NCI-H1092 treated with DMSO at 0.1 percent for 48 hours (cell line): ENCODE measurements at regions not wholly inside any gene's neighbourhood (a gene's known extent, or its start where the extent isn't known, plus 50 kb on each side); places are given as distances from the start of the nearest gene placed in this dataset.
A peak's percentile ranks its signal among the peaks of the same experiment; 100 is the strongest.
"Not testable (repeated sequence)": the region's sequence is repeated elsewhere in the genome, so short reads cannot be mapped to it uniquely, and the experiment has no call there.

ENCODE experiments used
- DNase-seq: peaks from one replicate; lab custom pipeline; 2025; lab: John Stamatoyannopoulos, UW

- no peak for DNase-seq
Measured at GRCh38 chr13:80074811-80075210, 266.1 kb downstream of the SPRY2 start.

- no peak for DNase-seq
Measured at GRCh38 chr13:80074143-80074752, 266.7 kb downstream of the SPRY2 start.

- DNase-seq: no peak
Measured at GRCh38 chr13:80072231-80072630, 268.7 kb downstream of the SPRY2 start.

DNA sequence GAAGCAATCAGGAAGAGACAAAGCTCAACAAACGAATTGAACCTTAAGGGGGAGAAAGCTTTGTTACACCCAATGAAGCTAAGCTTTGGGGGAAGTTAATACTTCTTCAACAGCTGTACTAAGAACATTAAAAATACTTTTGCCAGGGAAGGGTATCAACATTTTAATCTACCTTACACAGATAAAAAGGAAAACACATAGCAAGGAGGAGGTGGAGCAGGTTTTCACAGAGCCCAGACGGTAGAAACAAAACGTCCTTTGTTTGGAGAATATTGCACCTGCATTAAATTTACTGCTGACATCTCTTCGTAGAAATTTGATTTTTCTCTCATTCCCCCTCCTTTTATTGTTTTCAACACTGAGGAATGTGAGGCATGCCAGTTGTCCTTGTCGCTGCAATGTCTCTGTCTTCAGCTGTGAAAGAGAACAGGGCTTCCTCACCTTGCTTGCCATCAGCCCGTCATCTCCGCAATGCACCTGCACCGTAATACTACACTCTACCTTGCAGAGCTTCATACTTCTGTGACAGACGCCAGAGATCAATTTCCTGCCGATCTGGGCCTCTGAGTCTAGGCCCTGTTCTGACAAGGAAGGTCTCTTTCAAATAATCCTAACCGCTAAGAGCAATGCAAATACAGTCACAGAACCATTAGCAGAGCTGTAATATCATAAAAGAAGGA, 270.8 kb downstream of the SPRY2 start:
- peak; percentile 23 for DNase-seq

- DNase-seq: no peak
Measured at GRCh38 chr13:80069374-80069773, 271.6 kb downstream of the SPRY2 start.

DNA sequence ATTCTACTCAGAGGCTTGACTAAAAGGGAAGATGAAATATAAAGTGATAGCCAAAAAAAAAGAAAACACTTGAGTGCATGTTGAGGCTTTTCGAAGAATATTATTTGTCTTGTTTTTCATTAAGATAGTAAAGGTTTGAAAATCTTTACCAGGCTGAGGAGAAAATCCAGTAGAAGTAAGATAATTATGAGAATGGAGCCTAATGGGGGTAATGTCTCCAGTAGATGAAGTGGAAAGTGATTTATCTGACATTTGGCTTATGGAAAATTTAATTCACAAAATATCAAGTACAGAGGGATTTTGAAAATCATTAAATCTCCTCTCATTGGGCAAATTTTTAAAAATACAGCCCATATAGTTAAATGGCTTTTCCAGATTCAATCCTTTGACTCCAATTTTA, 274.9 kb downstream of the SPRY2 start:
- no peak for DNase-seq

DNA sequence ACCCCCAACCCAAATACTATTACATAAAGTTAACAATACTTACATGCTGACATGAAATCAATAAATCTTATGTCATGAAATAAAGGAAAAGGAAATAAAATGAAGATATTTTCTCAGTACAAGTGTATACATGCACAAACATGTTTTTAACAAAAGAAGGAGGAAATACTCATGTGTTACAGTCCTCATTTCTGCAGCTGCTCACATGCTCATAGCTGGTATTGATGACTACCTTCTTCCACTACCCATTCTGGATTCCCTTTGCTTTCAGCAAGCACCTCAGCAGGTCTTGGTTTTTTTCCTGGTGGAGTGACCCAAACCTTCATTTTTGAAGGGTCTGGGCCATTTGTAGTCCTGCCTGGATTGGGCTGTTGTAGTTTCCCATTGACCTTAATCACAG, 278.5 kb downstream of the SPRY2 start:
- not testable (repeated sequence) for DNase-seq

GRCh38 chr13:80059789-80060188, 281.1 kb downstream of the SPRY2 start:
- DNase-seq: no peak

DNA sequence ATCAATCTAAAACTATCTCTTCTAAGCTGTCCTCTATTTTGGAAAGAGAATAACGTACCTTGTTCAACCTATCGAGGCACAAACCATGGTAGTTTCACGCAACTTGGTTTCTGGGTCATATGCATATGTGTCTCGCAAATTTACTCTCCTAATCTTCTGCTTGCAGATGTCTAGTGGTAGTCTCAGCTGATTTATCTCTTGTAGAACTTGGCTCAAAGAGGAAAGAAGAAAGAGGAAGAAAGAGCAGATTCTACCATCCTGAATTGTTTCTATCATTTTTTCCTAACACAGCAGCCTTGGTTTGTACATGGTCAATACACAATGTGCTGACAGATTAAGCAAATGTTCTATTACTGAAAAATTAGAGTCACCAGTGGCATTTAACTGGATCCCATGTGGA, 282.3 kb downstream of the SPRY2 start:
- DNase-seq: no peak

DNA sequence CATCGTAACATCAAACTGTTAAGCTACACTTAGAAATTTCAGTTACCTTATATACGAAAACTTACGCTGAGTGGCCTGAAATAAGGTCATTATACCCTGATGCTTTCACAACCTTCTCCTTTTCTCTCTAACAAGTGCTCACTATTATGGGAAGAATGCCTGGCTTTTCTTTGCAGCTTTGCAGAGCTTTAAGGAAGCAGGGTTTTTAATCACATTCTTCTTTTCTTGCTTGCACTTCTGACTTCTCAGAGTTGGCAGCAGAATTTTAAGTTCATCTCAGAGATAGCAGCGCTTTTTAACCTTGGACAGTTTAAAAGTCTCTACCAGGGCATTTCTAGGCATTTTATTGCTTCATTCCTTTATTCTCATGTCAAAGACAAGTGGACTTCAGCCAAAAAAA, 285.1 kb downstream of the SPRY2 start:
- no peak for DNase-seq

- no peak for DNase-seq
Measured at GRCh38 chr13:80054806-80055205, 286.1 kb downstream of the SPRY2 start.

DNA sequence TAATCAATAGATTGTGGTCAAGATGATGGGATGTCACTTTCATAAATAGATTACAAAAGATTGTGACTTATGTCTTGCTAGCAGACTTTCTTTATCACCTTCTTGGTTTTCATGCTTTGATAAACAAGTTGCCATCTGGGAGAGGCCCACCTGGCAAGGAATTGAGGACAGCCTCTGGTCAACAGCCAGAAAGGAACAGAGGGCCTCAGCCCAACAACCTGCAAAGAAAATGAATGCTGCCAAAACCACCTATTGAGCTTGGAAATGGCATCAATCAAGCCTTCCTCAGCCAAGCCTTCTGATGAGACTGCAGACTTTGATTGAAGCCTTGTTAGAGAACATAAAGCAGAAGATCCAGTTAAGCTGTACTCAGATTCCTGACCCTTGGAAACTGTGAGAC, 288.6 kb downstream of the SPRY2 start:
- no peak for DNase-seq

DNA sequence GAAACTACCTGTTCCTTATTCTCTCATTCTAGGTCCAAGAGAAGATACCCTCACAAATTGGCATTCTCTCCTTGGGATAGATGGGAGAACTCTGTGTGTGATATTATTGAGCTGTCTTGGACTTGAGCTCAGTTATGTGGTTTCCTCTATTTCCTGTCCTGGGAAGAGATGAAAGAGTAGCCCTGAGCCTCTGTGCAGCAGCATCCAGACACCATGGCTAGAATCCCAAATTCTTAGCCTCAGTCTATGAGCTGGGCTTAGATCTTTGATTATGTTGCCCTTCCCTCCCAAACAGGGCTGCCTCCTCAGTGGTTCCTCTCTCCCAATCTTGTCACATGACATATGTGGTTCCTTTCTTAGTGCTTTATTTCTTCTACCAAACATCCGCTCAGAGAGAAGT, 290.7 kb downstream of the SPRY2 start:
- DNase-seq: no peak

DNA sequence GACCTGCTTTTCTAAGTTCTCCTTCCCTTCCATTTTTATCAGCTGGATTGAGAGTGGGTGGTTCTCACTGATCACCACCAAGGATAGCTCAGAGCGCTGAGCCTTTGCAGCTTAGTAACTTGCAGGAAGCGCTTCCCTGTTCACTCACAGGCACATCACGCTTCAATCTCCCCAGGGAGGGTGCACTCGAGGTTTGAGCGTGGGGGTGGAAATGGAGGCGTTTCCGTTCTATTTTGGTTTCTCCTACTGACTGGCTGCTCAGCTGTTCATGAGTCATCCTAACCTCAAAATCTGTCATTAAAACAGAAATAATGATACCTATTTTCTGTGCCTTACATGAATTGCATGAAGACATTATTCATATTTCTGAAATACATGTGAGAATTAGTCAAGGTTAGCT, 292.1 kb downstream of the SPRY2 start:
- peak; percentile 67 for DNase-seq

DNA sequence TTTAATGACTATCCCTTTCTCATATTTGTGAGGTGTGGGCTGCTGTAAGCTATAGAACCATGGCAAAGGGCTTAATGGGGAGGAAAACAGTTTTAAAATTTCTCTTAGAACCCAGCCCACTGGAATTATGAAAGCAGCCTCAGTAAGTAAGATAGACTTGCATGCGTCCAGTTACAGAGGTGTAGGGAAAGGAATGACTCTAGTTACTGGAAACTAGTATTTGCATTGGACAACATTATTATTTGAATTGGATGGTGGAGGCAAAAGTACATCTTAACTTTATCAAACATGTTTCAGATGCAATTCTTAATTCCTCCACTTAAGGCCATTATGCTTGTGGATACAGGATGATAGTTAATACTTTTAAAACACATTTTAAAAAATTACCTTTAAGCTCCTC, 292.9 kb downstream of the SPRY2 start:
- DNase-seq: no peak

- DNase-seq: no peak
Measured at GRCh38 chr13:80047406-80047805, 293.5 kb downstream of the SPRY2 start.

DNA sequence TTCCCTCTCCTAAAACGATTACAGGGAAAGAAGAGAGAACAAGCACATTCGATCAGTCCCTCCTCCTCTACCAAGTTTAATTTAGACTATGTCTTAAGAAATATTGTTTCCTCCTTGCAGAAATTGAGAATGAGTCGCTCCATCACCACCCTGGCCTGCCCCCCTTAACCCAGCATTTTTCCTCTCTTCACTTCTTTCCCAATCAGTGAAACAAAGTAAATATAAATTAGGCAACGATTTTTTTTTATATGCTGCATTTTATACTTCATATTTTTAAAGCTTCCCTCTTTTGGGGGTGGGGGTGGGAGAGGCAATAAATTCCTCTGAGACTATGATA, 300.0 kb downstream of the SPRY2 start:
- no peak for DNase-seq

GRCh38 chr13:80040196-80040980, 300.5 kb downstream of the SPRY2 start:
- DNase-seq: no peak

- no peak for DNase-seq
Measured at GRCh38 chr13:80039000-80039399, 301.9 kb downstream of the SPRY2 start.

DNA sequence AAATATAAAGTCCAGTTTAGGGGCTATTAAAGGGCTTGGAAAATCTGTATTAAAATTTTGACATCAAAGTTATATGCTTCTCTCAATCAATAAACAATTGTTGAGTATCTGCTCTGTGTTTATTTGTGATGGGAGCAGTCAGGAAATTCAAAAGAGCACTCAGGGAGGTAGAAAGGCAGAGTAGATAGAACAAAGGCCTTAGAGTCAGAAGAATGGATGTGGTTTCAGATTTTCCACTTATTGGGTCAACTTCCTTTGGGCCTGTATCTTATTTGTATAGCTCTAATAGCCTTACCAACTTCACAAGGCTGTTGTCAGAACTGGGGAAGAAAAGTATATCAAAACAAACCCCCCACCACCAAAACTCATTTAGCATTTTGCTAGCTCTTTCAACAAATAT, 302.6 kb downstream of the SPRY2 start:
- no peak for DNase-seq

DNA sequence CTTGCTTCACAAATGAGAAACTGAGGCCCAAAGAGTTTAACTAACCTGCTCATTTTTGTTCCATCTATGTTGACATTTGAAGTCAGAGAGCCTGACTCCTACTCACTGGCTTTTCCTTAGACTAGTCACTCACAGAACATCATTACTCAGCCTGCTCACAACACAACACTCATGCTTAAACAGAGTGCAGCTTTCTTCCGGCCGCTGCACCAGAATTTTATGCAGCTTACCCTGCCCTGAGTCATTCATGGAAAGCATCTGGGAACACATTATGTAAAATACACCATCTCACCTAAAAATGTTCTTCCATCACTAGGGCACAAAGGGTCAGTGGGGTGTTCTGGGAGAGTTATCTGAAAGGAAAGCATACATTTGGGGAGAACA, 303.4 kb downstream of the SPRY2 start:
- DNase-seq: no peak

DNA sequence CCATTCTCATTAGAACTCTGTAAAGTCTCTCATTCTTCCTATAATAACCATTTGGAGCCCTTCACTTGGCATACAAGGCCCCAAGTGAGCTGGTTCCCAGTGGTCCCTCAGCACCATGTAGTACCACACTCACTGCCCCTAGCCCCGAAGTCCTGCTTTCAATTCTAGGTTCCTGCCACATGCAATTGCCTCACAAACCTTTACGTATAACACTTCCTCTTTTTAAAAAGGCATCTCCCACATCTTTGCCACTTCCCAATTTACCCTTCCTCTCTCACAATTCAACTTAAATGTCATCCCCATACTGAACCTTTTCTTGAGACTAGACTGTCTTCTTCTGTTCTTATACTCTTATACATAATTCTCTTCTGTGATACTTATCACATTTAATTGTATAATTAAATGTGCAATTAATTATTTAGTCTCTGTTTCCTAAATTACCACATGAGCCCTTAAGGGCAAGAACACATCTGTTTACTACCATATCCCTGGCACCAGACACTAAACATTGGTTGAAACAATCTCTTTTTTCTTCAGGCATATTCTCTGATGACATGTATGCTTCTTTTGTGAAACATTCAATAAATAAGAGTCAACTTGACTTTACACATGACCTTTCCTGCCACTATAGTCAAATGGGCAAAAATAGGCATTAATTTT, 304.0 kb downstream of the SPRY2 start:
- no peak for DNase-seq

DNA sequence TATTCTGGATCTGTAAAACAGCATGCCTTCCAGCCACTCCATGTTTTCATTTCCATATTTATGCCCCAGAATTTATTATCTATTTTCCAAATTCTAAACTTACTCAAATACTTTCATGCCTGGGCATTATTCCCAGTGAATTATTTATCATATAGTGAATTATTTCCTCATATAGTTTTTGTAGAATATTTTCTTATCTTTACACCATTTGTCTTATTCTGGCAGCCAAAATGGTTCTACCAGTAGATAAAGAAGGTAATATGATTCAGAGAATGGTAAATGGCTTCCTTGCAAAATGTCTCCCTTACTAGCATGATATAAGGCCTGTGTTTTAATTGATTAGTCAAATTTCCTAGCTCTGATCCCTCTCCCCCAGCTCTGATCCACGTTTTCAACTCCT, 305.8 kb downstream of the SPRY2 start:
- no peak for DNase-seq
